DMS79 treated with DMSO at 0.1 percent for 48 hours (cell line): ENCODE measurements at regions not wholly inside any gene's neighbourhood (a gene's known extent, or its start where the extent isn't known, plus 50 kb on each side); places are given as distances from the start of the nearest gene placed in this dataset.

Experiments
- DNase-seq: peaks from one replicate; lab custom pipeline; 2025; lab: John Stamatoyannopoulos, UW

DNA sequence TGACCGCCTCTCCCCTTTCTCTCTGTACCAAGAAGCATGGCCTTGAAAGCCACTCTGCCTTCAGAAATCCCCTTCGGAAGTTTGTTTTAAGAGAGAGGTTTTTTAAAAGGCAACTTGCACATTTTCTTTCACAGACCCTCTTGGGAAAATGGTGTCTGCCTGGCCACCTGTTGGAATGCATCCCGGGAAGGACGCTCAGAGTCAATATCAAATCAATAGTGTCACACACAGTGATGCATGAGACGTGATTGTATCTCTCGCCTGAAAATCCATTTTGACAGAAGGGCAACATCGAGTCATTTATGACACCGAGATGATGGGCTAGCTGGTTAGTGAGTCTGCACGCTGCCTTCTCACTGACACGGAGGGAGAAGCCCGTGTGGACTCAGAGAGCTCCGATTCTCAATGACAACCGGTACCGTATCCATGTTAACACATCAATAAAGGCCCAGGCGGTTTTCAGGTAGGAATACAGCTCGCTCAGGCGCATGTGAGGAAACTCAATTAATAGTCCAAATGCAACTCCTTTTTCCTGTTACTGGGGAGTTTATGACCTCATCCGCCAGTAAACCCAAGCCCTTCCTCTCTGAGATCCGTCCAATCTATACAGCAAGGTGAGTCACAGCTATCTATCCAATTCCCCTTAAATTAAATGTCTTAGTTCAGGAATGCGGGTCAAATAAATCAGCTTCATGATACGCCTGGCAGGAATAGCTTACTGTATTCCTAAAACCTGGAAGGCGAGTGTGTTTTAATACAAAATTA lies 621.5 kb upstream of the MKI67 start:
- no peak for DNase-seq

DNA sequence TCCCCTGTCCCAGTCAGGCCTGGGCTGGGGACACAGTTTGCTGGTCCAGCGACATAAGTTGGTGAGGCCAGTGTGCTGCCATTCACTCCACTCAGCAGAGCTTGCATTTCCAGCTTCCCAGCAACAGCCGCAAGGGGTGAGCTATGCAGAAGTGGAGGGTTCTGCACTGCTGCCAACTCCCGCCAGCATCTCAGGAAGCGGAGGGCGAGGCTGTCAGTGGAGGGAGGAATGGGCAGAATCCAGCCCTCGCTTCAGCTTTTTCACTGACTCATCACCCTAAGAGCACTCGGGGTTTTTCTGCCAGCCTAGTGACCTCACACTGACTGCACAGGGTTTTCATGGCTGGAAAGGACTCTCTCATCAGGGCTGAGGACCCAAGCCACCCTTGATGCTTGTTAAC lies 625.1 kb upstream of the MKI67 start:
- no peak for DNase-seq

DNA sequence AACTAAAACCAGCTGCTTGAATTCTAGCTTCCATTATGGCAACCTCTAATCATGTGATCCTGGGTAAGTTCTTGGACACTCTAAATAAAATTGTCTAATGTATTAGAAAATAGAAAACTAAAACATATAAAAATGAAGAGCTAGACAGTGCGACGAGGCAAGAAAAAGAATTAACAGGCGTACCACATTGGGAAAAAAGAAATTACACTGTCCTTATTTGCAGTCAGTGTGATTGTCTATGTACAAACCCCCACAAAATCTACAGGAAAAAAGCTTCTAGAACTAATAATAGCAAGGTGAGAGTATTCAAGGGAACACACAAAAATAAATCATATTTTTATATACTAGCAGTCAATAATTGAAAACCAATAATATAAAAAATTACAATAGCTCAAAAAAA lies 625.6 kb upstream of the MKI67 start:
- no peak for DNase-seq

DNA sequence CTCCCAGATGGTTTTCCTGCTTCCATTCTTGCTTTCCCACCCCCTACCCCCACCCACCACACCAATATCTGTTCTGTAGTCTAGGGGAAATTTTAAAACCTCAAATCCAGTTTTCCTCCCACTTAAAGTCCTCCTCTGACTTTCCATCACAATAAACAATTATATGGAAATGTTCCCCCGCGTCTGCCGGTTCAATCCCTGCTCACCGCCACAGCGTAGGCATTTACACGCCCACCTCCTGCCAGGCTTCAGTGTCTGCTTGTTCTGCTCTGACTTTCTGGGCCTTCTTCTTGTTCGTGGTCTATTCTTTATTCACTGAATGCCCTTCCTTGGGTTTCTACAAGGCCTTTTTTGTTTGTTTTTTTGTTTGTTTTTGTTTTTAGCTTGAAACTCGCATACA lies 633.0 kb upstream of the MKI67 start:
- no peak for DNase-seq

DNA sequence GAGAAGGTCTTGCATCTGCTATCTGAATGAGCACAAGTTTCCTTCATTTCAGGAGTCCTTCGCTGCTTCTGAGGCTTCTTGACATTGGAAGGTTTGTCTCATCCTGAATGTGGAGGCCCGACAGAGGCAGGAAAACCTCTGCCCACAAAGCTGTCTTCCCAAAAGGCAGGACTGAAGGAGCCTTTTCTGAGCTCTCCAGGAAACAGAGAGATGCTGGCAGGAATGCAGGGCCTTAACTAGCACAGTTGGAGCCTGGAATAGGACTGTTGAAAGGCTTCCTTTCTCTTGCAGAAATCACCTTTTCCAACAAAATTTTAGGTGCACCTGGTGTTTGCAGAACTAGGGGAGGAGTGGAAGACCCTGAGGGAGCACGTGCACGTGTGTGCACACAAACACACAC lies 637.4 kb upstream of the MKI67 start:
- DNase-seq = no peak

DNA sequence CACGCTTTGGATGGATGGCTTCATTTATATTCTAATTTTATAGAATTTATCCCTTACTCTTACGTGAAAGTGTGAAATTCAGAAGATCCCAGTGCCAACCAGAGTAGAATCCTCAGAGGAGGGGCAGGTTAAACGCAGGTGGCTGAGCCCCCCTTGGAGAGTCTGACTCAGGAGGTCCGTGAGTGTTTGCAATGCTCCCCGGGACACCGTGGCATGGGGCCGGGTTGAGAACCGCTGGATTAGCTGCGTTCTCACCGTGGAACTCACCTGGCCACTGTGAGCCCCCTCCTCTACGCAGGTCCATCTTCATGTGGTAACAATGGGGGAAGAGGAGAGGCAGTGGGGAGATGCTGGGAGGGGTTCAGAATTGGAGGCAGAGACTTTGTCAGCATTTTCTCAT lies 638.0 kb upstream of the MKI67 start:
- DNase-seq = no peak

DNA sequence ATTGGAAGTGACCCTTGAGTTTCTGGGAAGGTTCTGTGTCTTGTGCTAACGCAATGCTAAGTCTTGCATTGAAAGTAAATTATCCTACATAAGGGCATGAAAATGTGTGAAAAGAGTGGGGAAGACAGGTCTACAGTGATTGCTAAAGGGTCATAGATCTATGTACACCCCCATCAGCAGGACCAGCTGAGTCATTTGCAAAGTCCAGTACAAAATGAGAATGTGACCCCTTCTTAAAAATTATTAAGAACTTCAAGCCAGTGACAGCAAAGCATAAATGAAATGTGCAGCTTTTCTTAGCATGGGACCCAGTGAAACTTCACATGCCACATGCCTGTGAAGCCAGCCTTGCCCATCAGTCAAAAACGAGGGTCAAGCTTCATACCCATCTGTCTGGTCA lies 640.7 kb upstream of the MKI67 start:
- no peak for DNase-seq

DNA sequence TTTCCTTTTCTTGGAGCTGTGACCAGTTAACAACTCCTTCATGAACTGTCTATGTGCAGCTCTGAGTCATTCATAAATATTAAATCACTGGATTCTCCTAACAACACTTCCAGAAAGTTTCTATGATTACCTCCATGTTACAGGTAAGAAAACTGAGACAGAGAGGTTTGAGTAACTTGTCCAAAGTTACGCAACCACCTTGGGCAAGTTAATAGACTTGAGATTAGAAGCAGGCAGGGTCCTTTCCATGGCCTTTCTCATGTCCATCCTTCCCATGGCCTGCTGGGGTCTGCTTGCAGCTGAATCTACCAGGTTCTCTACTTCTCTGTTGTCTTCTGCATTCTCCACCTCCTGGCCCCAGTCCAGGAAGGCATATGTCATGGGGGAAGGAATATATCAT lies 648.8 kb upstream of the MKI67 start:
- DNase-seq = no peak

DNA sequence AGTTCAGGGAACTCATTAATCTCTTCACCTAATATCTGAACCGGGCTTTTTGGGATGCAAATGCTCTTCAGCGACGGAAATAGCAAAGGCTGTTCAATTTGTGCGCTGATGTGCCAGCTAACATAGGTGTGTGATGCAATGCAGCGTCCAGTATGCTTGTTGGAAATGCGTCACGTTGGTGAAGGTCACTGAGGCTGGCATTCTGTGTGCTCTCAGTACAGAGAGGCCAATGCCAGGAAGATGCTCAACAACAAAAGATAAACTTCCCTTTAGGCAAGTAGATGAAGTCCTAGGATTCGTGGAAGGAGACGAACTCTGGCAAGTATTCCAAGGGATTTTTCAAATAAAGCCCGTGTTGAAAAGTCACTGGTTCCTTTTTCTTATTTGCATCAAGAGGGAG lies 649.5 kb upstream of the MKI67 start:
- DNase-seq = no peak

DNA sequence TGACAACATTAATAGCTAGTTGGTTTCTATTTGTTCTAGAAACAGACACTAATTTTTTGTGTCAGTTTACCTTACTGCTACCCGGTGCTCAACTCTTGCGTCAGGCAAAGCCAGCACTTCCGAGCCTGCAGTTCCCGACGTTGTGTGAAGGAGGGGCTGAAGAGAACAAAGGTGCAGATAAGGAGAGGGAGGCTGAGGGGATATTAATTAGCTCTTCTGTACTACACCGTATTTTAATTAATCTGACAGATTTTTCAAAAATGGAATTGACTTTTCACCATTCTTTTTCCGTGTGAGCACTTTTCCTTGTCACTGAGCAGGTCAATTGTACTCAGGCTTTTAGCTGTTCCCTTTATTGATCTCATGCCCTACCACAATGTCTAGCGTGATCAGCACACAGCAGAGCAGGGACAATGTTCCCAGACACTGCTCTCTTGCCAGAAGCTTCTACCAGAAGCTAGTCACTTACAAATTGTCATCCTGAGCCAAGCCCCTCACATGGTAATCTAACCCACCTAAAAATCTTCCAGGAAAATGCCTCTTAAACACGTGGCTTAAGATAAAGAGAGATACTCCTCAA lies 650.5 kb upstream of the MKI67 start:
- no peak for DNase-seq

DNA sequence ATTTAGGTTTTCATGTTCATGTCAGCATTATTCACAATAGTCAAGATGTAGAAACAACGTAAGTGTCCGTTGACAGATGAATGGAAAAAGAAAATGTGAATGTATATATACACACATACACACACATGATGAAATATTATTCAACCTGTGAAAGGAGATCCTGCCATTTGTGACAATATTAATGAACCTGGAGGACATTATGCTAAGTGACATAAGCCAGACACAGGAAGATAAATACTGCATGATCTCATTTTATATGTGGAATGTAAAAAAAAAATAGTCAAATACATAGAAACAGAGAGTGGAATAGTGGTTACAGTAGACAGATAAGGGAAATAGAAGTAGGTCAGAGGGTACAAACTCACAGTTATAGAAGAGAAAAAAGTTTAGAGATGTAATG lies 651.1 kb upstream of the MKI67 start:
- DNase-seq = no peak

DNA sequence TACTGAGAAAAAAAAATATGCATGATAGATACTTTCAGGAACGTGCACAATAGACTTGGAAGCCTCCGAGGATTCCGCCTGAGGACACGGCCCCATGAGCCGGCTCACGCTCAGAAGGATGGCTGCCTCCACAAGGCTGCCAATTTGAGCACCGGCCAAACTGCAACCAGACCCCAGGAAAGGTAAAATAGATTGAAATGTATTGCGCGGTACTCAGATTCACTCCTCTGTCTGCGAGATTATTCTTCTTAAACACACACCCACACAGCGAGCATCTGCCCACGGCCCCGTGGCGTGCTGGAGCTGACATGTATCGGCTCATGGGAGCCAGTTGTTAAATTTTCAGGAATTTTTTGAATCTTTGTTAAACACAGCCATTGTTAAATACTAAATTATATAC lies 653.2 kb upstream of the MKI67 start:
- no peak for DNase-seq

DNA sequence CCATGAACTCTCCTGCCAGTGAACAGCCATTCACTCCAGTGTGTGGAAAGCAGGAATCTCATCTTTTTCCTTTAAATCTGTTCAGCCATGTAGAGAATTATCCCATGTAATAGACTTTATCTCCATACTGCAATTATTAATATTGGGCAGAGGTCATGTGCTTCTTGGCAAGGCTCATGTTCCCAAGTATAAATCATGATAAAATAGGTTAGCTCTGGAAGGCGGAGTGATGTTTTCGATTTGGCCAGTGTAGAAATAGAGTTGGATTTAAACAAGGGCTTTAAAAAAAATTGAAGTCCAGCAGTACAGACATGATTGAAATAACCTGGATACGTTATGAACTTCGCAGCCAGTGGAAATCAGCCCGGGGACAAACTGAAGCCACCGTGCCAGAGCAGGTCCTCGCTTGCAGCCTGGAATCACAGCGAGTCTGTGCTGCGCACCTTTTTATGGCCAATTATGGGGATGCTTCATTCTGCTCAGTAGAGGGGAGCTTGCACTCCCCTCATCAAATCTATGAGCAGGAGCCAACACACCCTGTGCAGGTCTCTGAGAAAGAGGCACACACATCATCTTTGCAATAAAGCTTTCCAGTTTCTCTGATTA lies 654.0 kb upstream of the MKI67 start:
- no peak for DNase-seq

DNA sequence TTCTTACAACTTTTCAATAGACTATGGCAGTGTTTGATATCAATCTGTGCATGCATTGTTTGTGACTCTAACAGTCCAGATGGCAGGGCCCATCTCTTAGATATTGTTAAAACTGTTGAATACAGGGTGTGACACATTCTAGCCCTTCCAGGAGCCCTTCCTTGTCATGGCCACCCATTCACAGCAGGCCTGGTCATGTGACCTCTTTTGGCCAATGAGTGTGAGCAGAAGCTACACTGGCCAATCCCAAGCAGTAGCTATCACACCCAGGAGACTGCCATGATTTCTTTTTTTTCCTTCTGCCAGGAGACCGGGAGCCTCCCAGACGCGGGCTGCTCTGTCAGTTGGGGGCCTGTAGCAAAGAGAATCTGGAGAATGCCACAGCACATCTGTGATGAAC lies 655.4 kb upstream of the MKI67 start:
- DNase-seq = no peak

DNA sequence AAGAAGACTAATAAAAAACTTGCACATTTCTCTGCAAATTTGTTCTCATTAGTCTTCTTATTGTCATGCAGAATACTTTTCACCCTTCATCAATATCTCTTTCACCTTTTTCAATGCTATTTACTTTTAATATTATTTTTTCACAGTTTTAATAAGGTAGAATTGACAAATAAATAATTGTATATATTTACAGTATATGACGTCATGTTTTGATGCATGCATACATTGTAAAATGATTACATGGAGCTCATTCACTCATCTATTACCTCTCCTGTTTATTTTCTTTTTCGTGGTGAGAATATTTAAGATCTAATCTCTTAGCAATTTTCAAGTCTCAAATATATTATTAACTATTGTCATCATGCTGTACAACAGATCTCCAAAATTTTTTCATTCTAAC lies 658.2 kb upstream of the MKI67 start:
- DNase-seq = no peak

DNA sequence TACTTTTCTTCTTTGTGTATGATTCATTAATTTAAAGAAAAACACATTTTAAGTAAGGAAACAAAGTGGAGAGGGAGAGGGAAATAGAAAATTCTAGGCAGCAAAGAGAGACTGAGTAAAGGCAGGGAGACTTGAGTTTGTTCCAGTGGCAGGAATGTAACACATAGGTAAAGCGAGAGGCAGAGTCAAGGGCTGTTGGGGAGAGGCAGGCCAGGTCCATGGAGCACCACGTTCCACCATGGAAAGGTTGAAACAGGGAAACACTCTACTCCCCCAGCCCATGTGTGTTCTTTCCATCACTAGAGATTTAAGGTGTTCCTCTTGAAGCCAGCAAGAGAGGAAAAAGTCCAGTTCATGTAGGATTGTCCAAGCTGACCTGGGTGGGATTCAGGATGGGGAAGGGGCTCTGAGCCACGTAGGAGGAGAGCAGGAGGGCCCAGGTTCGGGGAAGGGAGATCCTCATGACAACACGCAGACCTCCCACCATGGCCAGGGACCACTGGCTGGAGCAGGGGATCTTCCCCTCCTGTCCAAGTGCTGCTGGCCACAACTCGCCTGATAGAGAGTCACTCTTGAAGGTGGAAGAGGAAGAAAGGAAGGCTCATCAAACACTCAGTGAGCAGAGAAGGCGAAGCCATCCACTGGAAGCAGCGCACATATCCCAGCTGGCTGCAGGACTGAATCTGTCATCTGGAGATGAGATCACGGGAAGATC lies 666.4 kb upstream of the MKI67 start:
- no peak for DNase-seq

DNA sequence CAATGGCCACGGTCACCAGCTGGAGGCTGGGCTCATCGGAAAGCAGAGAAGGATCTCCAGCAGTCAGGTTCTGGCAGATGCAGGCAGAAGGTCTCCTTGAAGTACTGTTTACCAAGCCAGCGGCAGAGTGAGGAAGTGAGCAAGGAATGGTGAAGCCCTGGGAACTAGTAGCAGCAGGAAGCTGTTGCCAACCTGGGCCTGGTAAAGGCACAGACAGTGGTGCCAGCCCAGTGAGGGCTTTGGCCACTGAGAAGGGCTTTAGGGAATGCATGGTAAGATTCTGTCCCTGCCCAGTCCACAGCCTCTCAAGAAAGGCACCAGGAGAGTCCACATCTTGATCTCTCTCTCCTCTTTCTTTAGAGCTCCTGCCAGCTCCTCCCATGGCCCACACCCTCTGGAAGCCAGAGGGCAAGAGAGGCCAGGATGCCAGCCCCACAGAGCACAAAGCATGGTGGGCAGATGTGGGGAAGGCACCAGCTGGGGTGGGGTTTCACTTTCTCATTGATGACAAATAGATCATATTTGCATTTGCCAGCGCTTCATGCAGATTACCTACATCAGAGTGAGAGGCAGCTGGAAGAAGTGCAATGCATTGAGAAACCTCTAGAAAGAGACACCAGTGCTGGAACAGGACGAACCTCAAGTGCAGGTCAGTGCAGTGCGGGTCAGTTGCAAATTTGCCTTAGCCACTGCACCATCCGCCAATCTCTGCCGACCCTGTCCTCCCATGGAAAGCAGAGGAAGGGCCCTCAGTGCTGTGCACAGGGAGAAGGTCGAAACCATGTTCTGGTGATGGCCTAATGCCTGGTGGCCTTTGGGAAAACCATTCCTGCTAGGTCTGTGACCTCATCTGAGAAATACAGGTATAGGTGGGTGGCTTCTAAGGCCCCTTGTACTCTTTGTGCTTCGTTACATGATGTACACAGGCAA lies 667.8 kb upstream of the MKI67 start:
- no peak for DNase-seq

DNA sequence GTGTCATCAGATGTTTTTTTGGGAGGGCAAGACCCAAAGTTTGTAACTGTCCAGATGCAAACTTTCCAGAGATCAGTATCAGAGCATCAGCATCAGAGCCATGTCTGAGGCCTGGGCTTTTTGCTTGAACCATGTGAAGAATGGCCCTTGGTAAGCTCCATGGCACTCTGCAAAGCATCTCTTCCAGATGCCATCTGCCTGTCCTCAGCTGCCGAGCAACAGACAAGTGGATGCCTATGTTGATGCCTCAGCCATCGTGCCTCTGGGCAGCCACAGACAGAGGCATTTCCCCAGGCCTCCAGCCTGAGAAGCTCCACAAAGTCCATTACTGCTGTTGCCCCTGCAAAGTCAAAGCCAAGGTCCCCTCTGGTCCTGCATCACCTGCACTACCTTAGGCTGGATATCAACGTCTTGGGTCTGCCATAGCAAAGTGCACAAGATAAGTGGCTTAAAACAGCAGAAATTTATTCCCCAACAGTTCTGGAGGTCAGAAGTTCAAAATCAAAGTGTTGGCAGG lies 670.2 kb upstream of the MKI67 start:
- no peak for DNase-seq

DNA sequence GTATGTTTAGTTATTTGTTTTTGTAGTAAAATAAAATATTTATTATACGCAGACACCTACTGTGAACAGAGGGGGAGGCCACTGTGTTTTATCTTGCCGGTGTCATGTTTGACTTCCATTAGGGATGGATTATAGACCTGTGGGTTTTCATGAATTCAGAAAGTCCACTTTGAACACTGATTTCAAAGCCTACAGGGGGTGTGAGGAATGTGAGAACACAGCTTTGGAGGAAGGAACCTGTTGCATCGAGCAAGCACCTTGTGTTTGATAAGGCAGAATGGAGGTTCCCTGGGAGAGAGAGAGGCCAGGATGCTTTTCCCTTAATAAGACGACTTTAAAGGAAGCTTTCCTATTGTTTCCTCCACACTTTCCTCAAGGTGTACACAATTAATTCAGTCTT lies 665.0 kb upstream of the MGMT start:
- DNase-seq = no peak

DNA sequence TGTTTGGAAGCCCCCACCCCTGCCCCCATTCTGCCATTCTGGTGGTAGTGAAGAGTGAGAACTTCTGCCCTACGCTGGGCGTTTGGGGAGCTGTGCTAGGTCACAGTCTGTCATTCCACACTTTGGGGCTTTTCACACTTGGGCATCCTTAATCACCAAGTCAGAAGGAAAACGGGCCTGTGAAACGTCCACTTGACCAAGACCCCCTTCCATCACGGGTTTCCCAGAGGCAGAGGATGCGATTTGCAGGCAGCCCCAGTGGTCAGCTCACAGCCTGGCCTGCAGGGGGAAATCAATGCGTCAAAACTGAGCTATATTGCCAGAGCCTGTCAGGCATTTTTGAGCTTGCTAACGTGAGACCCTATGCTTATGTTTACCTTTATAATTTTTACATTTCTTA lies 663.3 kb upstream of the MGMT start:
- DNase-seq = no peak

DNA sequence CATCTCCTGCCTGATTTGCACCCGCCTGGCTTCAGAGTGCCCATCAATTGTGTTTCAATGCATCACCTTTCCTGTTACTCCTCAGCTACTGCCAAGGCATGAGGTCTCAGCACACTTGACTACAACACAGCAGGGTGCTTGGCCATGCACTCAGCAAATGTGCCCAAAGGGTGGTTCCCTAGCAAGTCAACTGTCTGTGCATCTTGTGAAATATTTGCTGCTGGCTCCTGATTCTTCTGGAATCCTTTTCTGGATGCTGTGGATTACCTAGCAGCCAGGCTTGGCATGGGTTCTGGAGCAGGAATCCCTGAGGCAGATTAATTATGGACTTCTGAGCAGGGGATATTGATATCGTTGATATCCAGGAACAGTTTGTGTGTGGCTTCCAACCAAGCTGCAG lies 662.6 kb upstream of the MGMT start:
- DNase-seq = no peak

DNA sequence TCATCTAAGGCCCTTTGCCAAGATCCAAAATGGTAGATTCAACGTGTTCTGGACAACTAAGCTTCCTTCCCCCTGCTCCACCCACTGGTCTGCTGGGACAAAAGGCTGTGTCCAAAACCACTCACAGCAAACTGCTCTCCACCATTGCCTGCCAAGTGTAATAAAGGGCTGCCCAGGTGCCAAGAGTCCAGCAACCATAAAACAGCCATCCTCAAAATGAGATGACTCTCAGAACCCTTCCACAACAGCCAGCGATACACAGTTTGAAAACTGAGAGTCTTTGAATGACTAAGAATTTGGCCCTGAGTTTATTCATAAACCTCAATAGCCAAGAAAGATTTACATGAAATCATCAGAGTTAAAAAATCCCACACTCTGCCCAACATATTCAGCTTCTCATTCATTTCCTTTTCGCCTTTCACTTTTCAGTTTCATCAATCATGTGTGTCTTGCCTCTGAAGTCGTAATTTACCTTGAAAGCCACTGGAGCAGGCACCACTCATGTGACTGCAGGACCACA lies 658.1 kb upstream of the MGMT start:
- DNase-seq = no peak
